ENCODE measurements at regions not wholly inside any gene's neighbourhood (a gene's known extent, or its start where the extent isn't known, plus 50 kb on each side); places are given as distances from the start of the nearest gene placed in this dataset.

GRCh38 chr4:125365731-125366130 lies 51.0 kb downstream of the FAT4 start:
- TF ChIP-seq POLR2A (IDR thresholded peaks at IDR 0.05): no peak
- TF ChIP-seq, protein P1, sequence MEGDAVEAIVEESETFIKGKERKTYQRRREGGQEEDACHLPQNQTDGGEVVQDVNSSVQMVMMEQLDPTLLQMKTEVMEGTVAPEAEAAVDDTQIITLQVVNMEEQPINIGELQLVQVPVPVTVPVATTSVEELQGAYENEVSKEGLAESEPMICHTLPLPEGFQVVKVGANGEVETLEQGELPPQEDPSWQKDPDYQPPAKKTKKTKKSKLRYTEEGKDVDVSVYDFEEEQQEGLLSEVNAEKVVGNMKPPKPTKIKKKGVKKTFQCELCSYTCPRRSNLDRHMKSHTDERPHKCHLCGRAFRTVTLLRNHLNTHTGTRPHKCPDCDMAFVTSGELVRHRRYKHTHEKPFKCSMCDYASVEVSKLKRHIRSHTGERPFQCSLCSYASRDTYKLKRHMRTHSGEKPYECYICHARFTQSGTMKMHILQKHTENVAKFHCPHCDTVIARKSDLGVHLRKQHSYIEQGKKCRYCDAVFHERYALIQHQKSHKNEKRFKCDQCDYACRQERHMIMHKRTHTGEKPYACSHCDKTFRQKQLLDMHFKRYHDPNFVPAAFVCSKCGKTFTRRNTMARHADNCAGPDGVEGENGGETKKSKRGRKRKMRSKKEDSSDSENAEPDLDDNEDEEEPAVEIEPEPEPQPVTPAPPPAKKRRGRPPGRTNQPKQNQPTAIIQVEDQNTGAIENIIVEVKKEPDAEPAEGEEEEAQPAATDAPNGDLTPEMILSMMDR (IDR thresholded peaks at IDR 0.05): no peak
- H3K4me3 ChIP-seq (ENCODE audit: low read depth, poor library complexity, severe bottlenecking): no peak overlapping the region
- 94 to 95% methylated on average over 11 of the region's 11 CpGs for WGBS, 2 donors
- intact Hi-C loops (cut with DNase I; ENCODE audit: low total_unique reads): no loop called here
- DNase-seq (ENCODE audit: low spot score in 2 of 2): no peak

DNA sequence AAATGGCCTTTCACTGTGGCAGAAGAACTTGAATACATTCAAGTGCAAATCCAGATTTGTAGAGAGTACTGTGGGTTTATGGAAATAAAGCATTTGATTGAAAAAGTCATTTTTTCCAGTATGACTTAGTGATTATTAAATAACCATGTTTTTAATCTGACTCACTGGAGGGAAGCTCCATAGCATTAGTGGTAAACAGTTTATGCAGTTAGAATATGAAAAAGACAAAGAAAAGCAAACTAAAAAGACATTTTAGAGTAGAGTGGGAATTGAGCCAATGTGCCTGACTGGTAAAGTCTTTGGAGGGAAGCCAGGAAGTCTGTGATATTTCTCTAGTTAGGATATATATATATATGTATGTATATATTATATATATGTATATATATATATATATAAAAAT lies 53.4 kb downstream of the FAT4 start:
- DNase-seq (ENCODE audit: low spot score in 2 of 2): no peak
- intact Hi-C loops (cut with DNase I; ENCODE audit: low total_unique reads): no loop called here
- no peak for TF ChIP-seq POLR2A (IDR thresholded peaks at IDR 0.05)
- TF ChIP-seq, protein P1 (IDR thresholded peaks at IDR 0.05): no peak
- H3K4me3 ChIP-seq (ENCODE audit: low read depth, poor library complexity, severe bottlenecking): no peak overlapping the region

DNA sequence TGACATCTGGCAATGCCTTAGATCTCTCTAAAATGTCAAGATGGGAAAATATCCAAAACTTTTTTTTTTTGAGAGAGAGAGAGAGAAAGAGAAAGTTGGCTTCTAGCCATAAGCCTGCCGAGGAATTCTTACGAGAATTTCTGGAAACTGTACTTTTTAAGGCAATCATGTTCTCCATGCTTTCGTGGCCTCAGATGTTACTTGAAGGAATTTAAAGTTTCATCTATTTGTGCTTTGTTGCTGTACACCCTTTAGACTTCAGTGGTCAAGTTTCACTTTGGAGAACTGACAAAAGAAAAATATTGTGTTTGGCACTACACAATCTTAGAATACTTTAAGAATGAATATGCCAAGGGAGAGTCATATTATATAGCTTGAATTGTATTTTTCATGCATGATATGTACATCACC lies 53.9 kb downstream of the FAT4 start:
- intact Hi-C loops (cut with DNase I; ENCODE audit: low total_unique reads): no loop called here
- TF ChIP-seq POLR2A (IDR thresholded peaks at IDR 0.05): no peak
- TF ChIP-seq, protein P1 (IDR thresholded peaks at IDR 0.05): no peak
- no peak for DNase-seq (ENCODE audit: low spot score in 2 of 2)
- 10 to 11% methylated on average over 3 of the region's 3 CpGs for WGBS, 2 donors
- no peak overlapping the region for H3K4me3 ChIP-seq (ENCODE audit: low read depth, poor library complexity, severe bottlenecking)

DNA sequence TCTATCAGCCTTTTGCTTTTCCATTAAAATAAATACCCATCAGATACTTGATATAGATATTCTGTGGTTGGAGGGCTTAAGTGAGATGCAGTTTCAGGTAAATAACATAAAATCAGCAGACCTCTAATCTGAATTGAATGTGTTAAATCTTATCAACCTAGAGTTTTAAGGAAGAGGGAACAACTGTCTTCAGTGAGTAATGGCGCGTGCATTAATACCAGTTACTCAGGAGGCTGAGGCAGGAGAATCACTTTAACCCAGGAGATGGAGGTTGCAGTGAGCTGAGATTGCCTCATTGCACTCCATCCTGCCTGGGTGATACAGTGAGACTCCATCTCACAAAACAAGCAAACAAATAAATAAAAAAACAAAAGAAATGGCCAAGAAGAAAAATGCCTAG lies 54.3 kb downstream of the FAT4 start:
- intact Hi-C loops (cut with DNase I; ENCODE audit: low total_unique reads): no loop called here
- TF ChIP-seq POLR2A (IDR thresholded peaks at IDR 0.05): no peak
- TF ChIP-seq, protein P1 (IDR thresholded peaks at IDR 0.05): no peak
- 88 to 95% methylated on average over 2 of the region's 2 CpGs for WGBS, 2 donors
- DNase-seq (ENCODE audit: low spot score in 2 of 2): no peak
- no peak overlapping the region for H3K4me3 ChIP-seq (ENCODE audit: low read depth, poor library complexity, severe bottlenecking)

DNA sequence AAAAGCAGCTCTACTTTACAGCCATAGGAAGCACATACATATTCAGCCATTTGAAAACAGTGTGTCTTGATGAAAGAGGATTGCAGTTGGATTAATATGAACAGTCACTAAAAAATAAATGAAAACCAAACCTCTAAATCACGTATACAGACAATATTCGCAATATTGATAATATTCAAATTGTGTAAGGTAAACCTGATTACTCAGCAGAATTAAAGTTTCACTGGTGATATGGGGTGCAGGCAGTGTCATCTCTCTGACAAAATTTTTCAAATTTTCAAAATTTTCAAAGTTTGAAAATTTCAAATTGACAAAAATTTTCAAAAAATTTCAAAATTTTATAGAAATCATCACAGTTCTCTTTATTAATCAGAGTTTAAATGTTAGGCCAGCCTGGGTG lies 55.7 kb downstream of the FAT4 start:
- no peak overlapping the region for H3K4me3 ChIP-seq (ENCODE audit: low read depth, poor library complexity, severe bottlenecking)

GRCh38 chr4:125382995-125383394 lies 68.2 kb downstream of the FAT4 start:
- TF ChIP-seq, protein P1 (IDR thresholded peaks at IDR 0.05): no peak
- TF ChIP-seq POLR2A (IDR thresholded peaks at IDR 0.05): no peak
- intact Hi-C loops (cut with DNase I; ENCODE audit: low total_unique reads): no loop called here
- no peak overlapping the region for H3K4me3 ChIP-seq (ENCODE audit: low read depth, poor library complexity, severe bottlenecking)
- WGBS, 2 donors: 43 to 52% methylated on average over 1 of the region's 1 CpG
- DNase-seq (ENCODE audit: low spot score in 2 of 2): no peak

More for the DNA sequence above, 55.7 kb downstream of the FAT4 start:
- TF ChIP-seq POLR2A (IDR thresholded peaks at IDR 0.05): no peak
- TF ChIP-seq, protein P1 (IDR thresholded peaks at IDR 0.05): no peak
- WGBS, 2 donors: 95% methylated on average over 2 of the region's 2 CpGs
- no peak for DNase-seq (ENCODE audit: low spot score in 2 of 2)
- intact Hi-C loops (cut with DNase I; ENCODE audit: low total_unique reads): no loop called here

Measured in lower leg skin (tissue), 4 donors.